H9 (cell line): ENCODE measurements at regions not wholly inside any gene's neighbourhood (a gene's known extent, or its start where the extent isn't known, plus 50 kb on each side); places are given as distances from the start of the nearest gene placed in this dataset.

ENCODE experiments used
- DNase-seq: peaks from one replicate; pipeline ENCODE4 v3.0.0-alpha.2; 2017
- H2AFZ ChIP-seq: one replicate; pipeline ENCODE4 v1.6.1; 2013; ENCODE audit warnings: mild to moderate bottlenecking, low read length, control low read depth, moderate library complexity
- H2AK5ac ChIP-seq: 2 replicates; pipeline ENCODE4 v1.6.1; 2013; ENCODE audit warnings: low read length, control low read depth, mixed read lengths; ENCODE audit not compliant: insufficient read length
- H2BK120ac ChIP-seq: one replicate; pipeline ENCODE4 v1.6.1; 2013; ENCODE audit warnings: low read depth, mild to moderate bottlenecking, low read length, control low read depth, inconsistent platforms; ENCODE audit not compliant: poor library complexity, severe bottlenecking
- H2BK12ac ChIP-seq: 2 replicates; pipeline ENCODE4 v1.6.1; 2013; ENCODE audit warnings: low read length, control low read depth, mixed read lengths, low read depth; ENCODE audit not compliant: insufficient read length
- H2BK15ac ChIP-seq: 2 replicates; pipeline ENCODE4 v1.6.1; 2013; ENCODE audit warnings: low read depth, low read length, control low read depth
- H2BK20ac ChIP-seq: one replicate; pipeline ENCODE4 v1.6.1; 2013; ENCODE audit warnings: low read depth, mild to moderate bottlenecking, low read length, control low read depth, inconsistent platforms; ENCODE audit not compliant: poor library complexity, severe bottlenecking
- H2BK5ac ChIP-seq: 2 replicates; pipeline ENCODE4 v1.6.1; 2013; ENCODE audit warnings: low read length, control low read depth, mixed read lengths; ENCODE audit not compliant: insufficient read length
- H3K14ac ChIP-seq: 2 replicates; pipeline ENCODE4 v1.6.1; 2013; ENCODE audit warnings: low read length, control low read depth; ENCODE audit not compliant: insufficient read depth
- H3K18ac ChIP-seq: 2 replicates; pipeline ENCODE4 v1.6.1; 2013; ENCODE audit warnings: low read depth, mild to moderate bottlenecking, mixed read lengths, low read length, control low read depth; ENCODE audit not compliant: insufficient read length
- H3K23ac ChIP-seq: 2 replicates; pipeline ENCODE4 v1.6.1; 2013; ENCODE audit warnings: low read length, control low read depth, mixed read lengths, low read depth; ENCODE audit not compliant: insufficient read length
- H3K23me2 ChIP-seq: 2 replicates; pipeline ENCODE4 v1.6.1; 2013; ENCODE audit warnings: low read depth, mild to moderate bottlenecking, mixed read lengths, low read length, control low read depth; ENCODE audit not compliant: insufficient read length, poor library complexity, severe bottlenecking
- H3K27ac ChIP-seq: 2 replicates; pipeline ENCODE4 v1.5.1; 2013; ENCODE audit warnings: low read length, control low read depth, mixed read lengths, low read depth; ENCODE audit not compliant: insufficient read length
- H3K27me3 ChIP-seq: 2 replicates; pipeline ENCODE4 v1.6.1; 2013; ENCODE audit warnings: low read length, control low read depth, inconsistent platforms; ENCODE audit not compliant: insufficient read depth
- H3K4ac ChIP-seq: 2 replicates; pipeline ENCODE4 v1.6.1; 2013; ENCODE audit warnings: low read depth, mild to moderate bottlenecking, control low read depth, inconsistent platforms, low read length, moderate library complexity
- H3K4me1 ChIP-seq: 2 replicates; pipeline ENCODE4 v1.6.1; 2013; ENCODE audit warnings: low read length, control low read depth, inconsistent platforms; ENCODE audit not compliant: insufficient read depth
- H3K4me2 ChIP-seq: 2 replicates; pipeline ENCODE4 v1.6.1; 2013; ENCODE audit warnings: low read length, control low read depth, mixed read lengths; ENCODE audit not compliant: insufficient read length, insufficient read depth
- H3K56ac ChIP-seq: 2 replicates; pipeline ENCODE4 v1.6.1; 2013; ENCODE audit warnings: low read depth, mild to moderate bottlenecking, mixed read lengths, low read length, control low read depth; ENCODE audit not compliant: insufficient read length
- H3K79me1 ChIP-seq: 2 replicates; pipeline ENCODE4 v1.6.1; 2013; ENCODE audit warnings: low read depth, mild to moderate bottlenecking, moderate library complexity, low read length, control low read depth, inconsistent platforms; ENCODE audit not compliant: insufficient read depth, poor library complexity, severe bottlenecking
- H3K79me2 ChIP-seq: 2 replicates; pipeline ENCODE4 v1.6.1; 2013; ENCODE audit warnings: low read length, control low read depth, inconsistent platforms; ENCODE audit not compliant: insufficient read depth
- H3K9ac ChIP-seq: 2 replicates; pipeline ENCODE4 v1.6.1; 2013; ENCODE audit warnings: low read length, control low read depth, mixed read lengths; ENCODE audit not compliant: insufficient read length; ENCODE audit errors: extremely low read depth
- H3K9me3 ChIP-seq: one replicate; pipeline ENCODE4 v1.6.1; 2013; ENCODE audit warnings: low read depth, low read length, inconsistent platforms; ENCODE audit not compliant: control insufficient read depth
- H3T11ph ChIP-seq: one replicate; pipeline ENCODE4 v1.6.1; 2013; ENCODE audit warnings: mild to moderate bottlenecking, low read length, control low read depth, inconsistent platforms
- H4K20me1 ChIP-seq: one replicate; pipeline ENCODE4 v1.6.1; 2013; ENCODE audit not compliant: control insufficient read depth, insufficient read length, insufficient read depth
- H4K5ac ChIP-seq: 2 replicates; pipeline ENCODE4 v1.6.1; 2013; ENCODE audit warnings: low read depth, mild to moderate bottlenecking, mixed read lengths, low read length, control low read depth; ENCODE audit not compliant: insufficient read length
- H4K8ac ChIP-seq: replicated peaks from 2 replicates; pipeline ENCODE4 v1.6.1; 2013; ENCODE audit warnings: low read length, control low read depth, mixed read lengths, low read depth; ENCODE audit not compliant: insufficient read length
- H4K91ac ChIP-seq: 2 replicates; pipeline ENCODE4 v1.6.1; 2013; ENCODE audit warnings: low read depth, mild to moderate bottlenecking, moderate library complexity, mixed read lengths, low read length, control low read depth; ENCODE audit not compliant: insufficient read length
- H3K27ac Mint-ChIP-seq, 3 experiments: 2 replicates in 2 of 3; 3 replicates in 1 of 3; pipeline ENCODE4 v1.8.0; 2020 to 2021; ENCODE audit warnings: mixed read lengths in 3 of 3, mild to moderate bottlenecking in 1 of 3, moderate library complexity in 1 of 3
- H3K27me3 Mint-ChIP-seq: 2 replicates; pipeline ENCODE4 v1.8.0; 2021; ENCODE audit warnings: low read depth, mild to moderate bottlenecking, moderate library complexity, mixed read lengths
- H3K36me3 Mint-ChIP-seq, 3 experiments: 2 replicates in 2 of 3; 3 replicates in 1 of 3; pipeline ENCODE4 v1.8.0; 2020 to 2021; ENCODE audit warnings: low read depth in 3 of 3, mixed read lengths in 3 of 3; ENCODE audit not compliant: insufficient read depth in 1 of 3
- H3K4me1 Mint-ChIP-seq, 2 experiments: 2 replicates each; pipeline ENCODE4 v1.8.0; 2020; ENCODE audit warnings: mixed read lengths in 2 of 2
- H3K4me3 Mint-ChIP-seq, 2 experiments: 2 replicates in 1 of 2; 3 replicates in 1 of 2; pipeline ENCODE4 v1.8.0; 2020 to 2021; ENCODE audit warnings: mild to moderate bottlenecking in 2 of 2, mixed read lengths in 2 of 2, moderate library complexity in 1 of 2
- H3K9me3 Mint-ChIP-seq, 2 experiments: 2 replicates in 1 of 2; 3 replicates in 1 of 2; pipeline ENCODE4 v1.8.0; 2020; ENCODE audit warnings: mild to moderate bottlenecking in 2 of 2, mixed read lengths in 2 of 2, moderate library complexity in 1 of 2
- WGBS: extraction: QIAGEN DNeasy Blood & Tissue Kit; methylation state at CpG from one replicate; pipeline ENCODE4 v1.1.7; 2013; ENCODE audit warnings: missing lambda C conversion rate, low lambda C conversion rate, mixed read lengths; ENCODE audit not compliant: insufficient read length; ENCODE audit errors: extremely low coverage; 5-methylcytosine and 5-hydroxymethylcytosine counted together
- TF ChIP-seq, protein P1 (sequence below): fragments of 200-600 bp; sonication (generic); conservative IDR thresholded peaks from 3 replicates; pipeline ENCODE4 v1.8.0; 2021; ENCODE audit warnings: antibody characterized with exemption, mild to moderate bottlenecking

DNA sequence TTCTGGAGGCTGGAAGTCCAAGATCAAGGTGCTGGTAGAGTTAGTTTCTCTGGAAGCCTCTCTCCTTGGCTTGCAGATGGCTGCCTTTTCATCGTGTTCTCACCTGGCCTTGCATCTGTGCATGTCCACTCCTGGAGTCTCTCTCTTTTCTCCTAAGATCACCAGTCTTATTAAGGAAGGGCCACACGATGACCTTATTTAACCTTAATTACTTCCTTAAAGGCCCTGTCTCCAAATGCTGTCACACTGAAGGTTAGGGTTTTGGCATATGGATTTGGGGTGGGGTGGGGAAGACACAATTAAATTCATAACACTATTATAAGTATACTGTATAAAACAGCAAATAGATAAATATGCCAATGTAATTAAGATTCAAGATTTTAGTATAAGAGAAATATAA, 402.4 kb upstream of the HS6ST1 start:
- no peak overlapping the region for H3K4me2 ChIP-seq
- DNase-seq: no peak
- H3K36me3 Mint-ChIP-seq: no peaks in the 10 kb centered on the region; a peak in 1 of 7 replicates

More for the DNA sequence above, 402.4 kb upstream of the HS6ST1 start:
- Histone ChIP-seq H2BK15ac (no peak overlapping the region), H3K27ac (no peak overlapping the region), H2BK5ac (no peak overlapping the region), H3T11ph (no peak overlapping the region), H4K20me1 (no peaks in the 10 kb centered on the region), H2BK120ac (no peak overlapping the region), H4K5ac (no peak overlapping the region), H3K56ac (no peak overlapping the region), H2BK20ac (no peak overlapping the region), H3K27me3 (no peaks in the 10 kb centered on the region; the same call in 1 of the 2 replicates), H3K23me2 (no peaks in the 10 kb centered on the region), H3K23ac (no peak overlapping the region), H3K18ac (no peak overlapping the region), H4K8ac (no peak overlapping the region), H3K9me3 (no peaks in the 10 kb centered on the region), H3K79me2 (no peaks in the 10 kb centered on the region), H3K4ac (no peak overlapping the region), H2AK5ac (no peak overlapping the region), H2AFZ (no peak overlapping the region), H4K91ac (no peak overlapping the region), H3K79me1 (no peaks in the 10 kb centered on the region), H2BK12ac (no peak overlapping the region), H3K9ac (no peak overlapping the region), H3K14ac (no peak overlapping the region), H3K4me1 (no peaks in the 10 kb centered on the region)
- no CpG with 5 or more reads among the region's 2 CpGs for whole genome bisulfite sequencing
- peaks cover 17 to 20% of the 10 kb centered on the region in 2 experiments for H3K4me1 Mint-ChIP-seq
- H3K9me3 Mint-ChIP-seq: no peaks in the 10 kb centered on the region
- TF ChIP-seq, protein P1, sequence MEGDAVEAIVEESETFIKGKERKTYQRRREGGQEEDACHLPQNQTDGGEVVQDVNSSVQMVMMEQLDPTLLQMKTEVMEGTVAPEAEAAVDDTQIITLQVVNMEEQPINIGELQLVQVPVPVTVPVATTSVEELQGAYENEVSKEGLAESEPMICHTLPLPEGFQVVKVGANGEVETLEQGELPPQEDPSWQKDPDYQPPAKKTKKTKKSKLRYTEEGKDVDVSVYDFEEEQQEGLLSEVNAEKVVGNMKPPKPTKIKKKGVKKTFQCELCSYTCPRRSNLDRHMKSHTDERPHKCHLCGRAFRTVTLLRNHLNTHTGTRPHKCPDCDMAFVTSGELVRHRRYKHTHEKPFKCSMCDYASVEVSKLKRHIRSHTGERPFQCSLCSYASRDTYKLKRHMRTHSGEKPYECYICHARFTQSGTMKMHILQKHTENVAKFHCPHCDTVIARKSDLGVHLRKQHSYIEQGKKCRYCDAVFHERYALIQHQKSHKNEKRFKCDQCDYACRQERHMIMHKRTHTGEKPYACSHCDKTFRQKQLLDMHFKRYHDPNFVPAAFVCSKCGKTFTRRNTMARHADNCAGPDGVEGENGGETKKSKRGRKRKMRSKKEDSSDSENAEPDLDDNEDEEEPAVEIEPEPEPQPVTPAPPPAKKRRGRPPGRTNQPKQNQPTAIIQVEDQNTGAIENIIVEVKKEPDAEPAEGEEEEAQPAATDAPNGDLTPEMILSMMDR: no peak
- no peak overlapping the region for H3K27ac Mint-ChIP-seq
- H3K27me3 Mint-ChIP-seq: peaks cover 2% of the 10 kb centered on the region; the same call in 1 of the 2 replicates
- no peak overlapping the region for H3K4me3 Mint-ChIP-seq
